H1 (cell line): ENCODE measurements at regions not wholly inside any gene's neighbourhood (a gene's known extent, or its start where the extent isn't known, plus 50 kb on each side); places are given as distances from the start of the nearest gene placed in this dataset.

Source experiments
- BCL11A ChIP-seq, 2 experiments: IDR thresholded peaks; one replicate each; pipeline ENCODE4 v1.6.1; 2011; ENCODE audit warnings: low read depth in 2 of 2, low read length in 2 of 2, mild to moderate bottlenecking in 2 of 2
- CEBPB ChIP-seq: IDR thresholded peaks from 2 replicates; pipeline ENCODE4 v1.6.1; 2012; ENCODE audit warnings: low read depth, low read length
- SP2 ChIP-seq: IDR thresholded peaks from 2 replicates; pipeline ENCODE4 v1.6.1; 2012; ENCODE audit warnings: mild to moderate bottlenecking, low read length, inconsistent platforms
- TEAD4 ChIP-seq: IDR thresholded peaks from 2 replicates; pipeline ENCODE4 v1.6.1; 2012; ENCODE audit warnings: low read depth, low read length, inconsistent platforms, mixed read lengths
- TF ChIP-seq, protein P1 (sequence below): fragments of 300-600 bp; sonication (generic); IDR thresholded peaks from 2 replicates; pipeline ENCODE4 v1.7.1; 2012; ENCODE audit warnings: low read length, moderate library complexity, mild to moderate bottlenecking, inconsistent platforms; ENCODE audit not compliant: insufficient replicate concordance

GRCh38 chr10:121406823-121407545, 191.3 kb downstream of the FGFR2 start (continued):
- TF ChIP-seq, protein P1, sequence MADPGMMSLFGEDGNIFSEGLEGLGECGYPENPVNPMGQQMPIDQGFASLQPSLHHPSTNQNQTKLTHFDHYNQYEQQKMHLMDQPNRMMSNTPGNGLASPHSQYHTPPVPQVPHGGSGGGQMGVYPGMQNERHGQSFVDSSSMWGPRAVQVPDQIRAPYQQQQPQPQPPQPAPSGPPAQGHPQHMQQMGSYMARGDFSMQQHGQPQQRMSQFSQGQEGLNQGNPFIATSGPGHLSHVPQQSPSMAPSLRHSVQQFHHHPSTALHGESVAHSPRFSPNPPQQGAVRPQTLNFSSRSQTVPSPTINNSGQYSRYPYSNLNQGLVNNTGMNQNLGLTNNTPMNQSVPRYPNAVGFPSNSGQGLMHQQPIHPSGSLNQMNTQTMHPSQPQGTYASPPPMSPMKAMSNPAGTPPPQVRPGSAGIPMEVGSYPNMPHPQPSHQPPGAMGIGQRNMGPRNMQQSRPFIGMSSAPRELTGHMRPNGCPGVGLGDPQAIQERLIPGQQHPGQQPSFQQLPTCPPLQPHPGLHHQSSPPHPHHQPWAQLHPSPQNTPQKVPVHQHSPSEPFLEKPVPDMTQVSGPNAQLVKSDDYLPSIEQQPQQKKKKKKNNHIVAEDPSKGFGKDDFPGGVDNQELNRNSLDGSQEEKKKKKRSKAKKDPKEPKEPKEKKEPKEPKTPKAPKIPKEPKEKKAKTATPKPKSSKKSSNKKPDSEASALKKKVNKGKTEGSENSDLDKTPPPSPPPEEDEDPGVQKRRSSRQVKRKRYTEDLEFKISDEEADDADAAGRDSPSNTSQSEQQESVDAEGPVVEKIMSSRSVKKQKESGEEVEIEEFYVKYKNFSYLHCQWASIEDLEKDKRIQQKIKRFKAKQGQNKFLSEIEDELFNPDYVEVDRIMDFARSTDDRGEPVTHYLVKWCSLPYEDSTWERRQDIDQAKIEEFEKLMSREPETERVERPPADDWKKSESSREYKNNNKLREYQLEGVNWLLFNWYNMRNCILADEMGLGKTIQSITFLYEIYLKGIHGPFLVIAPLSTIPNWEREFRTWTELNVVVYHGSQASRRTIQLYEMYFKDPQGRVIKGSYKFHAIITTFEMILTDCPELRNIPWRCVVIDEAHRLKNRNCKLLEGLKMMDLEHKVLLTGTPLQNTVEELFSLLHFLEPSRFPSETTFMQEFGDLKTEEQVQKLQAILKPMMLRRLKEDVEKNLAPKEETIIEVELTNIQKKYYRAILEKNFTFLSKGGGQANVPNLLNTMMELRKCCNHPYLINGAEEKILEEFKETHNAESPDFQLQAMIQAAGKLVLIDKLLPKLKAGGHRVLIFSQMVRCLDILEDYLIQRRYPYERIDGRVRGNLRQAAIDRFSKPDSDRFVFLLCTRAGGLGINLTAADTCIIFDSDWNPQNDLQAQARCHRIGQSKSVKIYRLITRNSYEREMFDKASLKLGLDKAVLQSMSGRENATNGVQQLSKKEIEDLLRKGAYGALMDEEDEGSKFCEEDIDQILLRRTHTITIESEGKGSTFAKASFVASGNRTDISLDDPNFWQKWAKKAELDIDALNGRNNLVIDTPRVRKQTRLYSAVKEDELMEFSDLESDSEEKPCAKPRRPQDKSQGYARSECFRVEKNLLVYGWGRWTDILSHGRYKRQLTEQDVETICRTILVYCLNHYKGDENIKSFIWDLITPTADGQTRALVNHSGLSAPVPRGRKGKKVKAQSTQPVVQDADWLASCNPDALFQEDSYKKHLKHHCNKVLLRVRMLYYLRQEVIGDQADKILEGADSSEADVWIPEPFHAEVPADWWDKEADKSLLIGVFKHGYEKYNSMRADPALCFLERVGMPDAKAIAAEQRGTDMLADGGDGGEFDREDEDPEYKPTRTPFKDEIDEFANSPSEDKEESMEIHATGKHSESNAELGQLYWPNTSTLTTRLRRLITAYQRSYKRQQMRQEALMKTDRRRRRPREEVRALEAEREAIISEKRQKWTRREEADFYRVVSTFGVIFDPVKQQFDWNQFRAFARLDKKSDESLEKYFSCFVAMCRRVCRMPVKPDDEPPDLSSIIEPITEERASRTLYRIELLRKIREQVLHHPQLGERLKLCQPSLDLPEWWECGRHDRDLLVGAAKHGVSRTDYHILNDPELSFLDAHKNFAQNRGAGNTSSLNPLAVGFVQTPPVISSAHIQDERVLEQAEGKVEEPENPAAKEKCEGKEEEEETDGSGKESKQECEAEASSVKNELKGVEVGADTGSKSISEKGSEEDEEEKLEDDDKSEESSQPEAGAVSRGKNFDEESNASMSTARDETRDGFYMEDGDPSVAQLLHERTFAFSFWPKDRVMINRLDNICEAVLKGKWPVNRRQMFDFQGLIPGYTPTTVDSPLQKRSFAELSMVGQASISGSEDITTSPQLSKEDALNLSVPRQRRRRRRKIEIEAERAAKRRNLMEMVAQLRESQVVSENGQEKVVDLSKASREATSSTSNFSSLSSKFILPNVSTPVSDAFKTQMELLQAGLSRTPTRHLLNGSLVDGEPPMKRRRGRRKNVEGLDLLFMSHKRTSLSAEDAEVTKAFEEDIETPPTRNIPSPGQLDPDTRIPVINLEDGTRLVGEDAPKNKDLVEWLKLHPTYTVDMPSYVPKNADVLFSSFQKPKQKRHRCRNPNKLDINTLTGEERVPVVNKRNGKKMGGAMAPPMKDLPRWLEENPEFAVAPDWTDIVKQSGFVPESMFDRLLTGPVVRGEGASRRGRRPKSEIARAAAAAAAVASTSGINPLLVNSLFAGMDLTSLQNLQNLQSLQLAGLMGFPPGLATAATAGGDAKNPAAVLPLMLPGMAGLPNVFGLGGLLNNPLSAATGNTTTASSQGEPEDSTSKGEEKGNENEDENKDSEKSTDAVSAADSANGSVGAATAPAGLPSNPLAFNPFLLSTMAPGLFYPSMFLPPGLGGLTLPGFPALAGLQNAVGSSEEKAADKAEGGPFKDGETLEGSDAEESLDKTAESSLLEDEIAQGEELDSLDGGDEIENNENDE = no peak
- TF ChIP-seq BCL11A (IDR thresholded peaks at IDR 0.05; ENCODE audit: low read depth in 2 of 2, low read length in 2 of 2) = no peak
- TF ChIP-seq SP2 = no peak
- no peak for TF ChIP-seq CEBPB
- no peak for TF ChIP-seq TEAD4
